PC-9 (cell line): ENCODE measurements at regions not wholly inside any gene's neighbourhood (a gene's known extent, or its start where the extent isn't known, plus 50 kb on each side); places are given as distances from the start of the nearest gene placed in this dataset.

ENCODE experiments used
- EZH2 ChIP-seq: fragments of 200-600 bp; sonication (generic); IDR thresholded peaks from 2 replicates; pipeline ENCODE4 v1.8.0; 2017; ENCODE audit warnings: antibody characterized with exemption, low read depth
- TF ChIP-seq, protein P1 (sequence below): fragments of 200-600 bp; sonication (generic); conservative IDR thresholded peaks from 2 replicates; pipeline ENCODE4 v1.6.1; 2017; ENCODE audit warnings: mixed run types, antibody characterized with exemption, mild to moderate bottlenecking, moderate library complexity

DNA sequence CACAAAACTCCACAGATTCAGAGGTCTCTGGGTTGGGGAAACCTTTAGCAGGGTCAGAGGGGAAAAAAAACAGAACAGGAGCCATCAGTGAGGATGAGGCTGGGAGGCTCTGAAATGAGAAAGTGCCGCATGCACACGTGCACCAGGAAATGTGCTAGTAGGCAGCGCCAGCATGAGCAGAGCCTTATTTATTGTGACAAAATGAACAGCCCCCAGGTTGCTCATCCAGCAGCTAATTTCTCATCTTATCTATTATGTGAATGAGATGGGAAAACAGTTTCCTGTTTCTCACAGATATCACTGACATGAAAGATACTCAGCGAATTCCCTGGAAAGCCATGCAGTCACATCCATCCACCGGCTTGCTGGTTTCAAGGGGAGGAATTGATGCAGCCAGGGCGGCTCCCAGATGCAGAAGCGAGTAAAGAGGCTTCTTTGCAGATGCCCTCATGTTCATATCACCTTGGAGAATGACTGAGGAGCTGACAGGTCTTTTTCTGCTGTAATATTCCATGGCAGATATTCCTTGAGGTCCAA lies 176.1 kb downstream of the MBOAT1 start:
- TF ChIP-seq, protein P1, sequence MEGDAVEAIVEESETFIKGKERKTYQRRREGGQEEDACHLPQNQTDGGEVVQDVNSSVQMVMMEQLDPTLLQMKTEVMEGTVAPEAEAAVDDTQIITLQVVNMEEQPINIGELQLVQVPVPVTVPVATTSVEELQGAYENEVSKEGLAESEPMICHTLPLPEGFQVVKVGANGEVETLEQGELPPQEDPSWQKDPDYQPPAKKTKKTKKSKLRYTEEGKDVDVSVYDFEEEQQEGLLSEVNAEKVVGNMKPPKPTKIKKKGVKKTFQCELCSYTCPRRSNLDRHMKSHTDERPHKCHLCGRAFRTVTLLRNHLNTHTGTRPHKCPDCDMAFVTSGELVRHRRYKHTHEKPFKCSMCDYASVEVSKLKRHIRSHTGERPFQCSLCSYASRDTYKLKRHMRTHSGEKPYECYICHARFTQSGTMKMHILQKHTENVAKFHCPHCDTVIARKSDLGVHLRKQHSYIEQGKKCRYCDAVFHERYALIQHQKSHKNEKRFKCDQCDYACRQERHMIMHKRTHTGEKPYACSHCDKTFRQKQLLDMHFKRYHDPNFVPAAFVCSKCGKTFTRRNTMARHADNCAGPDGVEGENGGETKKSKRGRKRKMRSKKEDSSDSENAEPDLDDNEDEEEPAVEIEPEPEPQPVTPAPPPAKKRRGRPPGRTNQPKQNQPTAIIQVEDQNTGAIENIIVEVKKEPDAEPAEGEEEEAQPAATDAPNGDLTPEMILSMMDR, result no peak
- no peak for TF ChIP-seq EZH2
